ENCODE measurements at regions not wholly inside any gene's neighbourhood (a gene's known extent, or its start where the extent isn't known, plus 50 kb on each side); places are given as distances from the start of the nearest gene placed in this dataset.

- Histone ChIP-seq H3K4me3 (no peak overlapping the region), H3K36me3 (no peaks in the 10 kb centered on the region), H3K4me1 (ENCODE audit: low read depth) (no peaks in the 10 kb centered on the region), H3K9me3 (ENCODE audit: low read depth) (no peaks in the 10 kb centered on the region), H3K27ac (no peak overlapping the region), H3K27me3 (no peaks in the 10 kb centered on the region)
- no peak for TF ChIP-seq CTCF (IDR thresholded peaks at IDR 0.05; ENCODE audit: low read depth, low read length)
- DNase-seq (ENCODE audit: low read depth in 1 of 2, low spot score in 1 of 2): no peak
Observed at GRCh38 chr7:96942112-96942511, 63.2 kb upstream of the DLX6 start.

GRCh38 chr7:96949766-96950165 lies 55.6 kb upstream of the DLX6 start:
- Histone ChIP-seq H3K27me3 (peaks cover 2% of the 10 kb centered on the region), H3K4me1 (ENCODE audit: low read depth) (no peaks in the 10 kb centered on the region), H3K4me3 (no peak overlapping the region), H3K36me3 (no peaks in the 10 kb centered on the region), H3K27ac (no peak overlapping the region), H3K9me3 (ENCODE audit: low read depth) (no peaks in the 10 kb centered on the region)
- DNase-seq (ENCODE audit: low read depth in 1 of 2, low spot score in 1 of 2): no peak
- no peak for TF ChIP-seq CTCF (IDR thresholded peaks at IDR 0.05; ENCODE audit: low read depth, low read length)

GRCh38 chr7:96952974-96953391 lies 52.4 kb upstream of the DLX6 start:
- TF ChIP-seq CTCF (IDR thresholded peaks at IDR 0.05; ENCODE audit: low read depth, low read length): no peak
- H3K36me3 ChIP-seq: no peaks in the 10 kb centered on the region
- H3K4me1 ChIP-seq (ENCODE audit: low read depth): no peaks in the 10 kb centered on the region
- no peak overlapping the region for H3K4me3 ChIP-seq
- DNase-seq (ENCODE audit: low read depth in 1 of 2, low spot score in 1 of 2): no peak
- no peaks in the 10 kb centered on the region for H3K9me3 ChIP-seq (ENCODE audit: low read depth)
- peaks cover 5% of the 10 kb centered on the region for H3K27me3 ChIP-seq
- no peak overlapping the region for H3K27ac ChIP-seq

- Histone ChIP-seq H3K9me3 (ENCODE audit: low read depth) (no peaks in the 10 kb centered on the region), H3K4me1 (ENCODE audit: low read depth) (no peaks in the 10 kb centered on the region), H3K36me3 (no peaks in the 10 kb centered on the region), H3K27ac (no peak overlapping the region), H3K27me3 (peaks cover 5% of the 10 kb centered on the region), H3K4me3 (no peak overlapping the region)
- no peak for DNase-seq (ENCODE audit: low read depth in 1 of 2, low spot score in 1 of 2)
- no peak for TF ChIP-seq CTCF (IDR thresholded peaks at IDR 0.05; ENCODE audit: low read depth, low read length)
Observed at GRCh38 chr7:96953676-96954513, 51.5 kb upstream of the DLX6 start.

Measured in cardiac muscle cell (in vitro differentiated cells and primary cell).